OCI-LY3 (cell line): ENCODE measurements at regions not wholly inside any gene's neighbourhood (a gene's known extent, or its start where the extent isn't known, plus 50 kb on each side); places are given as distances from the start of the nearest gene placed in this dataset.
"Not testable (repeated sequence)": the region's sequence is repeated elsewhere in the genome, so short reads cannot be mapped to it uniquely, and the experiment has no call there.

Experiments
- H2AFZ ChIP-seq: fragments of 200-600, 300-600 bp; shearing (Covaris generic); 2 replicates; pipeline ENCODE4 v1.6.0; 2014; ENCODE audit warnings: antibody characterized with exemption, low read depth, low read length
- H3K27ac ChIP-seq: fragments of 200-600, 300-600 bp; sonication (generic); 2 replicates; pipeline ENCODE4 v1.5.1; 2014; ENCODE audit warnings: mild to moderate bottlenecking, low read length, moderate library complexity, mixed read lengths
- H3K27me3 ChIP-seq: fragments of 200-600, 300-600 bp; sonication (generic); 2 replicates; pipeline ENCODE4 v1.6.1; 2014; ENCODE audit warnings: low read depth, low read length, mixed read lengths
- H3K36me3 ChIP-seq: fragments of 200-600, 300-600 bp; sonication (generic); replicated peaks from 2 replicates; pipeline ENCODE3; 2014; ENCODE audit warnings: low read depth, low read length, mixed read lengths
- H3K4me1 ChIP-seq: fragments of 300-600, 200-600 bp; sonication (generic); 2 replicates; pipeline ENCODE4 v1.6.1; 2014; ENCODE audit warnings: low read length, mixed read lengths
- H3K4me2 ChIP-seq: fragments of 200-600, 300-600 bp; sonication (generic); 2 replicates; pipeline ENCODE4 v1.6.1; 2014; ENCODE audit warnings: low read length, mixed read lengths
- H3K4me3 ChIP-seq: fragments of 300-600, 200-600 bp; sonication (generic); 2 replicates; pipeline ENCODE4 v1.5.1; 2014; ENCODE audit warnings: antibody characterized with exemption, mild to moderate bottlenecking, low read length, moderate library complexity
- H3K79me2 ChIP-seq: fragments of 300-600, 200-600 bp; shearing (Covaris generic); 2 replicates; pipeline ENCODE4 v1.6.1; 2014; ENCODE audit warnings: mild to moderate bottlenecking, low read length, mixed read lengths
- H3K9ac ChIP-seq: fragments of 300-600, 200-600 bp; shearing (Covaris generic); 2 replicates; pipeline ENCODE4 v1.6.0; 2014; ENCODE audit warnings: mild to moderate bottlenecking, low read length, moderate library complexity
- H3K9me3 ChIP-seq: fragments of 200-600, 300-600 bp; shearing (Covaris generic); 2 replicates; pipeline ENCODE4 v1.6.1; 2014; ENCODE audit warnings: low read length, mixed read lengths; ENCODE audit not compliant: insufficient read depth
- H4K20me1 ChIP-seq: fragments of 200-600, 300-600 bp; sonication (generic); 2 replicates; pipeline ENCODE4 v1.6.1; 2016; ENCODE audit warnings: low read length, mixed read lengths; ENCODE audit not compliant: insufficient read depth
- EZH2phosphoT487 ChIP-seq: fragments of 200-600 bp; shearing (Covaris generic); IDR thresholded peaks from 2 replicates; pipeline ENCODE4 v1.6.1; 2018; ENCODE audit warnings: antibody characterized with exemption, mixed run types, low read depth
- TF ChIP-seq, protein P1 (sequence below): fragments of 200-600, 300-600 bp; sonication (generic); IDR thresholded peaks from 2 replicates; pipeline ENCODE4 v1.5.1; 2014; ENCODE audit warnings: antibody characterized with exemption, low read length, low read depth

DNA sequence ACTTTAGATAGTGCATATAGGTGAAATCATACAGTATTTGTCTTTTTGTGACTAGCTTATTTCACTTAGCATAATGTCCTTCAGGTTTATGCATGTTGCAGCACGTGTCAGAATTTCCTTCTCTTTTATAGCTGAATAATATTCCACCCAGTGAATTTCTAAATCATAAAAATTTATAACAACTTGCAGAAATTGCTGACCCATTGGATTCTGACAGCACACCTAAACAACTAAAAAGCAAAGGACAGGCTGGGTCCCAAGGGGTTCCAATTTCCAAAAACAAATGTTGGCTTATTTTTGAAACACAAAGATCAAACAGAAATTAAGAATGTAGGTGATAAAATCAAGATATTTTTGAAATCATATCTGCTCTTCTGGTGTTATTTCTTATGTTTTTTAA, 86.5 kb upstream of the ACKR3 start:
- no peak overlapping the region for H2AFZ ChIP-seq
- H3K36me3 ChIP-seq: no peaks in the 10 kb centered on the region
- H3K4me3 ChIP-seq: no peak overlapping the region
- no peaks in the 10 kb centered on the region for H4K20me1 ChIP-seq
- H3K4me1 ChIP-seq: no peaks in the 10 kb centered on the region
- H3K4me2 ChIP-seq: no peak overlapping the region
- H3K79me2 ChIP-seq: no peaks in the 10 kb centered on the region
- TF ChIP-seq, protein P1, sequence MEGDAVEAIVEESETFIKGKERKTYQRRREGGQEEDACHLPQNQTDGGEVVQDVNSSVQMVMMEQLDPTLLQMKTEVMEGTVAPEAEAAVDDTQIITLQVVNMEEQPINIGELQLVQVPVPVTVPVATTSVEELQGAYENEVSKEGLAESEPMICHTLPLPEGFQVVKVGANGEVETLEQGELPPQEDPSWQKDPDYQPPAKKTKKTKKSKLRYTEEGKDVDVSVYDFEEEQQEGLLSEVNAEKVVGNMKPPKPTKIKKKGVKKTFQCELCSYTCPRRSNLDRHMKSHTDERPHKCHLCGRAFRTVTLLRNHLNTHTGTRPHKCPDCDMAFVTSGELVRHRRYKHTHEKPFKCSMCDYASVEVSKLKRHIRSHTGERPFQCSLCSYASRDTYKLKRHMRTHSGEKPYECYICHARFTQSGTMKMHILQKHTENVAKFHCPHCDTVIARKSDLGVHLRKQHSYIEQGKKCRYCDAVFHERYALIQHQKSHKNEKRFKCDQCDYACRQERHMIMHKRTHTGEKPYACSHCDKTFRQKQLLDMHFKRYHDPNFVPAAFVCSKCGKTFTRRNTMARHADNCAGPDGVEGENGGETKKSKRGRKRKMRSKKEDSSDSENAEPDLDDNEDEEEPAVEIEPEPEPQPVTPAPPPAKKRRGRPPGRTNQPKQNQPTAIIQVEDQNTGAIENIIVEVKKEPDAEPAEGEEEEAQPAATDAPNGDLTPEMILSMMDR: no peak
- TF ChIP-seq EZH2phosphoT487: no peak
- H3K27me3 ChIP-seq: no peaks in the 10 kb centered on the region
- no peak overlapping the region for H3K27ac ChIP-seq
- H3K9ac ChIP-seq: no peak overlapping the region
- peaks cover 6% of the 10 kb centered on the region; the same call in 1 of the 2 replicates for H3K9me3 ChIP-seq

DNA sequence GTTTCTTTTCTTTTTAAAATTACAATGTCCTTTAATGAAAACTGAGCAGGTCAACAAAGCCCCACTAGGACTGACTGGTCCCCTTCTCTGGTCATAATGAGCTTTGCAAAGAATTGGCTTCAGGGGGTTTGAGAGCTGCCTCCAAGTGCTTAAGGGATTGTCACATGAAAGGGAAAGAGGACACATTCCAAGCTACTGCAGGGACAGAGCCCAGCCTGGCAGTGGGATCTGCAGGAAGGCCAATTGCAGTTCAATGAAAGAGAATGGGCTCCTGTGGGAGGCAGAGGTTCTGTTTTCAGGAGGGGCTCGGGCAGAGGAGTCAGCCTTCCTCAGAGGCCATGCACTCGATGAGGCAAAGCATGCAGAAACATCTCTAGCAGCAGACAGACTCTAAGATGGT, 84.1 kb upstream of the ACKR3 start:
- Histone ChIP-seq H4K20me1 (no peaks in the 10 kb centered on the region), H3K36me3 (no peaks in the 10 kb centered on the region), H3K4me3 (no peak overlapping the region), H3K4me2 (no peak overlapping the region), H3K27me3 (no peaks in the 10 kb centered on the region), H3K9ac (no peak overlapping the region), H3K79me2 (no peaks in the 10 kb centered on the region), H3K27ac (no peak overlapping the region), H3K9me3 (0 out of 2 replicates have a peak, but pooled peaks cover 4% of the 10 kb centered on the region), H2AFZ (no peak overlapping the region), H3K4me1 (no peaks in the 10 kb centered on the region)
- TF ChIP-seq, protein P1: no peak
- no peak for TF ChIP-seq EZH2phosphoT487

DNA sequence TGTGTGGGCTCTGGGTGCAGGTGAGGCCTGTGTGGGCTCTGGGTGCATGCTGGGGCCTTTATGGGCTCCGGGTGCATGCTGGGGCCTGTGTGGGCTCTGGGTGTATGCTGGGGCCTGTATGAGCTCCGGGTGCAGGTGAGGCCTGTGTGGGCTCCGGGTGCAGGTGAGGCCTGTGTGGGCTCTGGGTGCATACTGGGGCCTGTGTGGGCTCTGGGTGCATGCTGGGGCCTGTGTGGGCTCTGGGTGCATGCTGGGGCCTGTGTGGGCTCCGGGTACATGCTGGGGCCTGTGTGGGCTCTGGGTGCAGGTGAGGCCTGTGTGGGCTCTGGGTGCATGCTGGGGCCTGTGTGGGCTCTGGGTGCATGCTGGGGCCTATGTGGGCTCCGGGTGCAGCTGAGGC, 80.5 kb upstream of the ACKR3 start:
- H2AFZ ChIP-seq, H3K79me2 ChIP-seq, H3K9me3 ChIP-seq, H3K27ac ChIP-seq, H3K9ac ChIP-seq, H3K27me3 ChIP-seq, H3K4me2 ChIP-seq, H3K36me3 ChIP-seq, H3K4me3 ChIP-seq, H4K20me1 ChIP-seq, H3K4me1 ChIP-seq: not testable (repeated sequence)

DNA sequence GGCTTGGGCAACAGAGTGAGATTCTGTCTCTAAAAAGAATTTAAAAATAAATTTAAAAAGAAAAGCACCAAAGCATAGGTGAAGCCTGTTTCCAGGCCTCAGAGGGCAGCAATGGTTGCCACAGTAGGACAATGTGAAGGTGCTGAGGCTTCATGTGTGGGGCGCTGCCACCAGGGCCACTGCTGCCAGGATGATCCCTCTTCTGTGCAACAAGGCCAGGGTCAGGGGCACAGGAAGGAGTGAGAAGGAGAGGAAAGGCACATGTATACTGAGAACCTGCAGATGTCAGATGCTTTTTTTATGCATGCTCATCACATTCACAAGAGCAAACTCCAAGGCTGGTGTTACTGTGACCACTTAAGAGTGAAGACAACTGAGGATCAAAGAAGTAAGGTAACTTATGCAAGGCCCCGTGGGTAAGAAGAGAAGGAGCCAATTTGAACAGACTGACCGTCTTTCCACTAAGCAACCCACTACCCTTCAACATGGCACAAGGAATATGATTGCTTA, 79.7 kb upstream of the ACKR3 start:
- Histone ChIP-seq H2AFZ (no peak overlapping the region), H3K4me1 (no peaks in the 10 kb centered on the region), H3K36me3 (no peaks in the 10 kb centered on the region), H3K4me3 (no peak overlapping the region), H3K9me3 (no peaks in the 10 kb centered on the region), H3K9ac (no peak overlapping the region), H4K20me1 (no peaks in the 10 kb centered on the region), H3K27me3 (no peaks in the 10 kb centered on the region), H3K4me2 (no peak overlapping the region), H3K27ac (no peak overlapping the region), H3K79me2 (no peaks in the 10 kb centered on the region)
- TF ChIP-seq, protein P1: no peak
- TF ChIP-seq EZH2phosphoT487: no peak

DNA sequence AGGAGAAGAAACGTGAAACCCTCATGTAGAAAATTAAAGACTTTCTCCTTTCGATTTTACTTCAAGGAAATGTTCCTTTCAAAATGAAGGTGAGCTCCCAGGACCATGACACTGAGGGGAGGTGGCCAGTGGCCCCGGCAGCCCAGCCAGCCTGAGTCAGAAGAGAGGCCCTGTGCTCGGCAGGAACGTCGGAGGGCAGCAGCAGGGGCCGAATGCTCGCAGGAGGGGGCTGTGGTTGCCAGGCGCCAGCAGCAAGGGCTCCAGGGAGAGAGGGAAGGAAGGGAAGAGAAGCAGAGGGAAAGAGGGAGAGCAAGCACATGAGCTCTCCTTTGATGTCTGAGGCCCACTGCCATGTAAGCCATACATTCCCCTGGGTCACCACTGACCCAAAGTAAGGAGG, 73.3 kb upstream of the ACKR3 start:
- TF ChIP-seq EZH2phosphoT487: no peak
- TF ChIP-seq, protein P1: no peak

More for the DNA sequence above, 73.3 kb upstream of the ACKR3 start:
- H3K9ac ChIP-seq: no peak overlapping the region
- H3K4me1 ChIP-seq: no peaks in the 10 kb centered on the region
- no peaks in the 10 kb centered on the region for H3K27me3 ChIP-seq
- H2AFZ ChIP-seq: no peak overlapping the region
- H3K4me2 ChIP-seq: no peak overlapping the region
- no peaks in the 10 kb centered on the region for H3K36me3 ChIP-seq
- H3K4me3 ChIP-seq: no peak overlapping the region
- H3K9me3 ChIP-seq: no peaks in the 10 kb centered on the region
- H3K27ac ChIP-seq: no peak overlapping the region
- no peaks in the 10 kb centered on the region for H3K79me2 ChIP-seq
- H4K20me1 ChIP-seq: no peaks in the 10 kb centered on the region
